Natural killer cell (primary cell): ENCODE measurements at regions not wholly inside any gene's neighbourhood (a gene's known extent, or its start where the extent isn't known, plus 50 kb on each side); places are given as distances from the start of the nearest gene placed in this dataset.

ENCODE experiments used
- ATAC-seq, 3 donors: fragments of 150-1000 bp in 2 of 3; fragments of 200-7000 bp in 1 of 3; cut with Tn5 transposase; 1 replicate in 1 of 3; 2 replicates in 2 of 3; pipeline ENCODE4 v1.10.0; 2021; ENCODE audit warnings: mild to moderate bottlenecking in 2 of 3, moderate library complexity in 2 of 3
- DNase-seq, 2 donors: peaks; one replicate each; pipeline versions ENCODE4 v3.0.0 to v3.0.0-alpha.2; 2013 to 2021; ENCODE audit warnings: mixed read lengths in 1 of 2
- H3K27ac ChIP-seq: one replicate; pipeline ENCODE4 v1.5.1; 2013; ENCODE audit warnings: mild to moderate bottlenecking, low read length
- H3K27me3 ChIP-seq: one replicate; pipeline ENCODE4 v1.6.1; 2013; ENCODE audit warnings: low read length; ENCODE audit not compliant: control insufficient read depth, insufficient read depth
- H3K36me3 ChIP-seq: one replicate; pipeline ENCODE4 v1.6.1; 2013; ENCODE audit warnings: low read length; ENCODE audit not compliant: control insufficient read depth, insufficient read depth
- H3K4me1 ChIP-seq: one replicate; pipeline ENCODE4 v1.6.1; 2013; ENCODE audit warnings: low read length; ENCODE audit not compliant: control insufficient read depth, insufficient read depth
- H3K4me3 ChIP-seq: one replicate; pipeline ENCODE4 v1.5.1; 2013; ENCODE audit warnings: low read length
- H3K9me3 ChIP-seq: one replicate; pipeline ENCODE4 v1.6.1; 2013; ENCODE audit warnings: low read length; ENCODE audit not compliant: control insufficient read depth, insufficient read depth
- H3K27ac Mint-ChIP-seq, 2 donors: one replicate each; pipeline ENCODE4 v1.8.0; 2022; ENCODE audit warnings: mild to moderate bottlenecking in 2 of 2, mixed read lengths in 2 of 2, moderate library complexity in 1 of 2
- H3K27me3 Mint-ChIP-seq, 2 donors: one replicate each; pipeline ENCODE4 v1.8.0; 2022; ENCODE audit warnings: low read depth in 2 of 2, mixed read lengths in 2 of 2
- H3K36me3 Mint-ChIP-seq: one replicate; pipeline ENCODE4 v1.8.0; 2022; ENCODE audit warnings: mixed read lengths
- H3K4me1 Mint-ChIP-seq, 2 donors: one replicate each; pipeline ENCODE4 v1.8.0; 2022; ENCODE audit warnings: mixed read lengths in 2 of 2
- H3K4me3 Mint-ChIP-seq: one replicate; pipeline ENCODE4 v1.8.0; 2022; ENCODE audit warnings: mild to moderate bottlenecking, moderate library complexity, mixed read lengths
- H3K9me3 Mint-ChIP-seq, 2 donors: one replicate each; pipeline ENCODE4 v1.8.0; 2022; ENCODE audit warnings: mixed read lengths in 2 of 2
- WGBS: methylation state at CpG from one replicate; pipeline ENCODE4 v1.1.7; 2013; ENCODE audit warnings: missing lambda C conversion rate; ENCODE audit not compliant: insufficient coverage; 5-methylcytosine and 5-hydroxymethylcytosine counted together
- intact Hi-C: fragments of 100-400 bp; cut with micrococcal nuclease; formaldehyde crosslinking; loops from one replicate; pipeline ENCODE4 v1.14.2; 2022
- TF ChIP-seq, protein P1 (sequence below): fragments of 200-600 bp; IDR thresholded peaks from one replicate; pipeline ENCODE4 v1.8.0; 2022; ENCODE audit warnings: antibody characterized with exemption

DNA sequence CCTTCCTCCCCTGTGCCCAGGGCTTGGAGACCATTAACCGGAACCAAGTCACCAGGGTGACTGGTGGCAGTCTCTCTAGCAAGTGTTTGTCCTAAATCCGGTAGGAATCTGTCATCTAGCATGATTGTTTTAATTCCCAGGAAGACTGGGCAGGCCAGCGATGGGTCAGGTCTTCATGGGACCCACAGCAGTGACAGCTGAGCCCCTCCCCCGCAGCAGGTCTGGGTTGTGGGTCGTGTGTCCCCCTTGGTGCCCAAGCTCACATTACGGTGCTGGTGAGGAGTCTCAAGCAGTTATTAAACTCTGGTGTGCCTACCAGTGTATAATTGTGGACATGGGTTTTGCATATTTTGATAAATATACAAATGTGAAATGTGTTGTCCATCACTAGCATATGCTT is 466.5 kb downstream of the MATN1 start:
- H3K27me3 Mint-ChIP-seq, result peaks cover 15 to 16% of the 10 kb centered on the region in 2 donors

DNA sequence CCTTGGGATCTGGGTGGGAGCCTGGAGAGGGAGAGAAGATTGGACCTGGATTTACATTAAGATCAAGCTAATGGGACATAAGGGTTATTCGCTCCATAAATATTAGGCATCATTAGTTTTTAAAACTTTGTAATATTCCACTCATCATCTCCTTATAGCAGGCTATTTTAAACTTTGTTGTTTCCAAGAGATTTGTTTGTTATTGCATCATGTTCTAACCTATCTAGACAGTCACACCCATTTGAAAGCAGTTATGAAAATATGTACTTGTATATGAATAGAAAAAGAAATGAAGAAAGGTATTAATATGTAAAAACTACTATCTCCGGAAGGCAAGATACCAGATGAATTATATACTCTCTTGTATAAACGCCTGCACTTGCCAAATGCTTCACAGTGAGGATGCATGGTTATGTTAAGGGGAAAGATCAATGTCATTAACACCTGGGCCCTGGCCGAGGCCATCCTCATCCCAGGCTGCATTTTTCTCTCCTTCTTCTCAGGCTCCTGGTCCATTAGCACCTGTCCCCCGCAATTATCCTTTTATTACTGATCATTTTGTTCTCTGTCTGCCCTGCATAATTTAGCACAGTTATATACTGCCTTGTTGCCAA is 468.2 kb downstream of the MATN1 start:
- no peaks in the 10 kb centered on the region for H3K4me1 ChIP-seq
- no peaks in the 10 kb centered on the region for H3K36me3 ChIP-seq
- no peak overlapping the region for H3K4me3 ChIP-seq
- ATAC-seq (no peak), DNase-seq (no peak)
- no peaks in the 10 kb centered on the region for H3K9me3 ChIP-seq
- no peaks in the 10 kb centered on the region for H3K27me3 ChIP-seq
- intact Hi-C loops, result no loop called here
- peaks cover 15 to 18% of the 10 kb centered on the region in 2 donors for H3K27me3 Mint-ChIP-seq
- H3K27ac ChIP-seq, result no peak overlapping the region
- no peak overlapping the region for H3K27ac Mint-ChIP-seq
- no peaks in the 10 kb centered on the region for H3K4me1 Mint-ChIP-seq
- 50% methylated on average over 2 of the region's 5 CpGs for WGBS
- no peaks in the 10 kb centered on the region for H3K36me3 Mint-ChIP-seq
- no peak overlapping the region for H3K4me3 Mint-ChIP-seq
- no peaks in the 10 kb centered on the region for H3K9me3 Mint-ChIP-seq
- TF ChIP-seq, protein P1, sequence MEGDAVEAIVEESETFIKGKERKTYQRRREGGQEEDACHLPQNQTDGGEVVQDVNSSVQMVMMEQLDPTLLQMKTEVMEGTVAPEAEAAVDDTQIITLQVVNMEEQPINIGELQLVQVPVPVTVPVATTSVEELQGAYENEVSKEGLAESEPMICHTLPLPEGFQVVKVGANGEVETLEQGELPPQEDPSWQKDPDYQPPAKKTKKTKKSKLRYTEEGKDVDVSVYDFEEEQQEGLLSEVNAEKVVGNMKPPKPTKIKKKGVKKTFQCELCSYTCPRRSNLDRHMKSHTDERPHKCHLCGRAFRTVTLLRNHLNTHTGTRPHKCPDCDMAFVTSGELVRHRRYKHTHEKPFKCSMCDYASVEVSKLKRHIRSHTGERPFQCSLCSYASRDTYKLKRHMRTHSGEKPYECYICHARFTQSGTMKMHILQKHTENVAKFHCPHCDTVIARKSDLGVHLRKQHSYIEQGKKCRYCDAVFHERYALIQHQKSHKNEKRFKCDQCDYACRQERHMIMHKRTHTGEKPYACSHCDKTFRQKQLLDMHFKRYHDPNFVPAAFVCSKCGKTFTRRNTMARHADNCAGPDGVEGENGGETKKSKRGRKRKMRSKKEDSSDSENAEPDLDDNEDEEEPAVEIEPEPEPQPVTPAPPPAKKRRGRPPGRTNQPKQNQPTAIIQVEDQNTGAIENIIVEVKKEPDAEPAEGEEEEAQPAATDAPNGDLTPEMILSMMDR, result no peak

More for the DNA sequence above, 466.5 kb downstream of the MATN1 start:
- TF ChIP-seq, protein P1, result no peak
- no peak overlapping the region for H3K27ac ChIP-seq
- DNase-seq (no peak), ATAC-seq (no peak)
- H3K4me3 Mint-ChIP-seq, result no peak overlapping the region
- no peaks in the 10 kb centered on the region for H3K27me3 ChIP-seq
- intact Hi-C loops, result no loop called here
- H3K4me1 Mint-ChIP-seq, result no peaks in the 10 kb centered on the region
- no peaks in the 10 kb centered on the region for H3K9me3 ChIP-seq
- peaks cover 3 to 4% of the 10 kb centered on the region in 2 donors for H3K9me3 Mint-ChIP-seq
- 86% methylated on average over 6 of the region's 6 CpGs for WGBS
- no peak overlapping the region for H3K4me3 ChIP-seq
- no peaks in the 10 kb centered on the region for H3K36me3 Mint-ChIP-seq
- no peaks in the 10 kb centered on the region for H3K36me3 ChIP-seq
- no peak overlapping the region for H3K27ac Mint-ChIP-seq
- H3K4me1 ChIP-seq, result no peaks in the 10 kb centered on the region

DNA sequence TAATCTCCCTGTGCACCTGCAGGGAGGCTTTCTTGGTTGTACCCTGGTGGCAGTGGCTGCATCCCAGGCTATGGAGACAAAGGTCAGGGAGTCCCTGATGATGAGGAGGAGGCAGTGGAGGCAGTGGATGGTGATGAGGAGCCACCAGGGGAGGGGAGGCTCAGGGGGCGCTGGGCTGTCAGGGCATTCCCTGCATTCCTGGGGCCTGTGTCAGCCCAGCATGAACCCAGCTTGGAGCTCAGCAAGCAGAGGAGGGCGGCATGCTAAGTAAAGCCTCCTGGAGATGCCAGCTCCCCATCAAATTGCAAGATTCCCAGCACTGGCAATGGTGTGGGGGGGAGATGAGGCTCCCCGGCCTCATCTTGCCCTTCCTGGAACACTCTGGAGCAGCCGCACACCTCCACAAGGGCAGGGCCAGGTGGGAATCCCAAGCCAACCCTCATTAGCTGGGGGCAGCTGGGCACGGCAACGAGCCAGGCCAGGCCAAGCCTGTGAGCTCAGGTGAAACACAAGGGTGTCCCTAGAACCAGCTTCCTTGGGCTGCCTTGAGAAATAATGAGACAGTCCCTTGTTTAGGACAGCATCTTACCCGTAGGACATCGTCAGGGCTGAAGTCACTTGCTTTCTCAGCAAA is 469.5 kb downstream of the MATN1 start:
- no peaks in the 10 kb centered on the region for H3K4me1 ChIP-seq
- no peaks in the 10 kb centered on the region for H3K4me1 Mint-ChIP-seq
- no peaks in the 10 kb centered on the region for H3K9me3 Mint-ChIP-seq
- no peaks in the 10 kb centered on the region for H3K27me3 ChIP-seq
- no peak overlapping the region for H3K4me3 ChIP-seq
- DNase-seq (no peak), ATAC-seq (no peak)
- intact Hi-C loops, result no loop called here
- no peak overlapping the region for H3K27ac Mint-ChIP-seq
- no peak overlapping the region for H3K4me3 Mint-ChIP-seq
- 83% methylated on average over 8 of the region's 8 CpGs for WGBS
- peaks cover 12 to 14% of the 10 kb centered on the region in 2 donors for H3K27me3 Mint-ChIP-seq
- no peaks in the 10 kb centered on the region for H3K9me3 ChIP-seq
- no peaks in the 10 kb centered on the region for H3K36me3 ChIP-seq
- H3K36me3 Mint-ChIP-seq, result no peaks in the 10 kb centered on the region
- H3K27ac ChIP-seq, result no peak overlapping the region
- TF ChIP-seq, protein P1, result no peak

DNA sequence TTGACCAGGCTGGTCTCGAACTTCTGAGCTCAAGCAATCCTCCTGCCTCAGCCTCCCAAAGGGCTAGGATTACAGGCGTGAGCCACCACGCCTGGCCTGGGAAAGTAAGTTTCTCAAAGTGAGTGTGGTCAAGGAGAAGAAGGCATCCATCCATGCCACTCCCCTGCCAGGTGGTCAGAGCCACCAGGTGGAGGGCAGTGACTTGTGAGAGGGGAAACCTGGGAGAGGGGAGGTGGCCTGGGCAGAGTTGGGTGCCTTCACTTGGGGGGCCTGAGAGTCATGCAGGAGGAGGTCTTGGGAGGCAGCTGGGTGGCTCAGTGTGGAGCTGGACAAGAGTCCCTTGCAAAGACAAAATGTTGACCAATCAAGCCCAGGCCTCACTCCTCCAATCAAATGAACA is 470.0 kb downstream of the MATN1 start:
- Mint-ChIP-seq H3K27ac (no peak overlapping the region), H3K27me3 (peaks cover 6 to 9% of the 10 kb centered on the region in 2 donors), H3K36me3 (no peaks in the 10 kb centered on the region), H3K4me1 (no peaks in the 10 kb centered on the region), H3K9me3 (no peaks in the 10 kb centered on the region), H3K4me3 (no peak overlapping the region)
- Histone ChIP-seq H3K36me3 (no peaks in the 10 kb centered on the region), H3K27ac (no peak overlapping the region), H3K4me1 (no peaks in the 10 kb centered on the region), H3K4me3 (no peak overlapping the region), H3K27me3 (no peaks in the 10 kb centered on the region), H3K9me3 (no peaks in the 10 kb centered on the region)
- 85% methylated on average over 2 of the region's 3 CpGs for WGBS
- TF ChIP-seq, protein P1, result no peak
- ATAC-seq (no peak), DNase-seq (no peak)
- intact Hi-C loops, result no loop called here
